AG04449 (cell line): ENCODE measurements at regions not wholly inside any gene's neighbourhood (a gene's known extent, or its start where the extent isn't known, plus 50 kb on each side); places are given as distances from the start of the nearest gene placed in this dataset.

Experiments used
- CTCF ChIA-PET: fragments of 350-600 bp; formaldehyde crosslinking; extraction: SDS; loops from one replicate; lab custom pipeline; 2021; ENCODE audit warnings: antibody characterized with exemption; lab: Yijun Ruan, JAX
- POLR2A ChIA-PET: fragments of 400-600, 350-600 bp; formaldehyde crosslinking; extraction: SDS; loops from one replicate; lab custom pipeline; 2020; ENCODE audit warnings: antibody characterized with exemption, inconsistent platforms; lab: Yijun Ruan, JAX
- DNase-seq: peaks from one replicate; pipeline ENCODE4 v3.0.0-alpha.2; 2010; ENCODE audit warnings: low read depth, low spot score
- H3K4me3 ChIP-seq: 2 replicates; pipeline ENCODE4 v1.5.1; 2011; ENCODE audit warnings: low read depth, mild to moderate bottlenecking, control low read depth, low read length
- TF ChIP-seq, protein P1 (sequence below): IDR thresholded peaks from one replicate; pipeline ENCODE4 v1.5.1; 2011; ENCODE audit warnings: mild to moderate bottlenecking, moderate library complexity, low read length, control low read depth, inconsistent platforms; ENCODE audit not compliant: insufficient read depth; ENCODE audit errors: missing control alignments

DNA sequence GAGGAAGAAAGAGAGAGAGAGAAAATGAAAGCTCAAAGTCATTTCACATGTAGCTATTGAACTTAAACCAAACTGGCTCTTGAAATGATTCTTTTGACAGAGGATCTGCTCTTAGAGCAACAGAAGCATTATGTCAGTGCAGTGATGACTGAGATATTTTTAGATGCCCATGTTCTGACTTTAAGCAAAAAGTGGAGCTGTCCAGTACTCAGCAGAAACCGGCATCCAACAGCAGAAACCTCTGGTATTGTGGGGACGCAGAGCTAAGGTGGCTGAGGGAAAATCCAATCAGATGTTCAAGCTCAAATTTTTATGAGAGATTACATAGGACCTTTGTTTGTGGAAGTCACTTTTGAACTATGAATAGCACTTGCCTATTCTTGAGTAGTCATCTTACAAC is 69.8 kb upstream of the ANKFN1 start:
- TF ChIP-seq, protein P1, sequence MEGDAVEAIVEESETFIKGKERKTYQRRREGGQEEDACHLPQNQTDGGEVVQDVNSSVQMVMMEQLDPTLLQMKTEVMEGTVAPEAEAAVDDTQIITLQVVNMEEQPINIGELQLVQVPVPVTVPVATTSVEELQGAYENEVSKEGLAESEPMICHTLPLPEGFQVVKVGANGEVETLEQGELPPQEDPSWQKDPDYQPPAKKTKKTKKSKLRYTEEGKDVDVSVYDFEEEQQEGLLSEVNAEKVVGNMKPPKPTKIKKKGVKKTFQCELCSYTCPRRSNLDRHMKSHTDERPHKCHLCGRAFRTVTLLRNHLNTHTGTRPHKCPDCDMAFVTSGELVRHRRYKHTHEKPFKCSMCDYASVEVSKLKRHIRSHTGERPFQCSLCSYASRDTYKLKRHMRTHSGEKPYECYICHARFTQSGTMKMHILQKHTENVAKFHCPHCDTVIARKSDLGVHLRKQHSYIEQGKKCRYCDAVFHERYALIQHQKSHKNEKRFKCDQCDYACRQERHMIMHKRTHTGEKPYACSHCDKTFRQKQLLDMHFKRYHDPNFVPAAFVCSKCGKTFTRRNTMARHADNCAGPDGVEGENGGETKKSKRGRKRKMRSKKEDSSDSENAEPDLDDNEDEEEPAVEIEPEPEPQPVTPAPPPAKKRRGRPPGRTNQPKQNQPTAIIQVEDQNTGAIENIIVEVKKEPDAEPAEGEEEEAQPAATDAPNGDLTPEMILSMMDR: no peak
- H3K4me3 ChIP-seq: no peak overlapping the region
- DNase-seq: no peak
- ChIA-PET POLR2A (no interaction called here), CTCF (no interaction called here)

GRCh38 chr17:56085576-56086267 is 67.6 kb upstream of the ANKFN1 start:
- ChIA-PET POLR2A (no interaction called here), CTCF (no interaction called here)
- TF ChIP-seq, protein P1: no peak
- H3K4me3 ChIP-seq: no peak overlapping the region
- DNase-seq: no peak

GRCh38 chr17:56087199-56087598 is 66.1 kb upstream of the ANKFN1 start:
- ChIA-PET CTCF (no interaction called here), POLR2A (no interaction called here)
- TF ChIP-seq, protein P1: no peak
- H3K4me3 ChIP-seq: no peak overlapping the region
- DNase-seq: no peak

- no peak overlapping the region for H3K4me3 ChIP-seq
- ChIA-PET POLR2A (no interaction called here), CTCF (no interaction called here)
- DNase-seq: no peak
- TF ChIP-seq, protein P1: no peak
Measured at GRCh38 chr17:56096026-56096810, 57.1 kb upstream of the ANKFN1 start.

DNA sequence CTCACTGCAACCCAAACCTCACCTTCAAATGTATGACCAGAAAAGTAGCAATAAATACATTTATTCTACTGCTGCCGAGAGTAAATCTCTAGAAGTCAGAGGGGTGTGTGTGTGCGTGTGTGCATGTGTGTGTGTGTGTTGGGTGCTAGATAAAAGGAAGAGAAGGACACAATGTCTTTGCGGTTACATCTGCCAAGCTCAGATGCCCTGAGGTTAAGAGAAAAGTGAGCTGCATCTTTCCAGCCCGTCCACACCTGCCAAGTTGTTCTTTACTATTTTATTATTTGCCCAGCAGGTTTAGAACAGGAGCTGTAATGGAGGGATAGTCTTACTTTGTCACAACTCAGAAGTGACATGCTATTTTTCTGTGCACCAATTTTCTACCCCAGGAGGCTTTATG is 54.5 kb upstream of the ANKFN1 start:
- DNase-seq: no peak
- POLR2A ChIA-PET: no interaction called here
- CTCF ChIA-PET: no interaction called here

DNA sequence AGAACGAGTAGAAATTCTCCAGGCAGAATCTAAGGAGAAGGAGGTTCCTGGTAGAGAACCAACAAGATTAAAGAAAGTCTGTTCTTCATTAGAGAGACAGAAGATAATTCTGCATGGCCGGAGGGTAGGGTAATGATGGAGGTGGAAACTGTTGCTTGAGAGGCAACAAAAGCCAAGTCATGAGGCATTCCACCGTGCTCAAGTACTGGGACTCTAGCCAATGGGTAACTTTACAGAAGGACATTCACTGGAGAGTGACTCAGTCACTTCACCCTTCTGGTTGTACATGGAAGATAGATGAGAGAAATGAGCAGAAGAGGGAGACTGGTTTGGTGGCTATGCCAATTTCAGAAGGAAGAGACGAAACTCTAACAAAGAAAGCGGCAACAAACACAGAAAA is 53.6 kb upstream of the ANKFN1 start:
- TF ChIP-seq, protein P1: no peak
- no peak overlapping the region for H3K4me3 ChIP-seq
- POLR2A ChIA-PET: no interaction called here
- DNase-seq: no peak
- CTCF ChIA-PET: no interaction called here

More for the DNA sequence above, 54.5 kb upstream of the ANKFN1 start:
- TF ChIP-seq, protein P1: no peak
- no peak overlapping the region for H3K4me3 ChIP-seq
